HG02870 (cell line): ENCODE measurements at regions not wholly inside any gene's neighbourhood (a gene's known extent, or its start where the extent isn't known, plus 50 kb on each side); places are given as distances from the start of the nearest gene placed in this dataset.
"Not testable (repeated sequence)": the region's sequence is repeated elsewhere in the genome, so short reads cannot be mapped to it uniquely, and the experiment has no call there.

Source experiments
- ATAC-seq: cut with Tn5 transposase; IDR thresholded peaks from one replicate; pipeline ENCODE4 v1.9.1; 2021; ENCODE audit warnings: mild to moderate bottlenecking, moderate library complexity; ENCODE audit not compliant: unreplicated experiment

DNA sequence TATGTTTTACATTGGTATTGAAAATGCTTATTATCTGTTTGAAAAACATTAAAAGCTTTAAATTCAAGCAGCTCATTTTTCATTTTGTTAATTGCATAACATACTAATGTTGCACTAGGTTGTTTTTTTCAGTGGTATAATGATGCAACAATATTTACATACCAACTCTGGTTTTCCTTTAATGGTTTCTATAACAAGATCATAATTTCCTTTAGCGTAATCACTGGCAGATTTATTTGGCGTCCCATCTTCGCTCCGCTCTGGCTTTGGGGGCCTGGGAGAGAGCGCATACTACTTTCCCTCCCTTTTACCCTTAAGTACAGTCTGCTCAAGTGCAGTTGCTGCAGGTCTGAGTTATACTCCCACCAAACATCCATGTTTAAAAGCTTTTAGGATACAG lies 574.1 kb downstream of the PRKD1 start:
- ATAC-seq, result no peak

GRCh38 chr14:29354486-29354885 lies 573.2 kb downstream of the PRKD1 start:
- no peak for ATAC-seq

- no peak for ATAC-seq
These were observed 572.3 kb downstream of the PRKD1 start for GRCh38 chr14:29355331-29355730.

- no peak for ATAC-seq
These were observed 571.8 kb downstream of the PRKD1 start for GRCh38 chr14:29355846-29356245.

GRCh38 chr14:29360656-29361055 lies 567.0 kb downstream of the PRKD1 start:
- no peak for ATAC-seq

DNA sequence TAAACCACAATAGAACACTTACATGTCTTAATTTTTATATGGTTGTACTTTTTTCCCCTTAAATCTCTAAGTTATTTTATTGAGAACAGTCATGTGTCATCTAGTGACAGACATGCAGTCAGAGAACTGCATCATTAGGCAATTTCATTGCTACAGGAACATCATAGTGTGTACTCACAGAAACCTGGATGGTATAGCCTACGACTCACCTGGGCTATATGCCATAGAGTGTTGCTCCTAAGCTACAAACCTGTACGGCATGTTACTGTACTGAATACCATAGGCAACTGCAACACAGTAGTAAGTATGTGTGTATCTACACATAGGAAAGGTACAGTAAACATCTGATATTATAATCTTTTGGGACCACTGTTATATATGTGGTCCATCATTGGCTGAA lies 557.6 kb downstream of the PRKD1 start:
- no peak for ATAC-seq

GRCh38 chr14:29376237-29376636 lies 551.4 kb downstream of the PRKD1 start:
- no peak for ATAC-seq

DNA sequence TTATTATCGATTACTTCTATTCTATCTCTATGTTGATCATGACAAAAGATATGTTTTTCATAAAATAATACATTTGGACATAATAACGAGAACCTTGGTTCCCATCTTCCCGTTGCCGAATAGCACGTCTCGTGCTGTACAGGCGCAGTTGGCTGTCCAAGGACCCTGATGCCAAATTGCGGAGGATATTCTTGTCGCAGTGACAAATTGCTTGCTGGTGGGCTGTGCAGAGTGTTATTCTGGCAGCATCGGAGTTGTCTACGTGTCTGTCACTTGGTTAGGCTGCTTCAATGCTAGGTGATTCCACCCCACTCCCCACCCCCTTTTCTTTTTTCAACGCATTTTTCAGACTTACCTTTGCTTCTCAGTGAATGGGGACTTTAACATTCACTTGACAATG lies 546.8 kb downstream of the PRKD1 start:
- no peak for ATAC-seq

- ATAC-seq, result no peak
These were observed 539.1 kb downstream of the PRKD1 start for GRCh38 chr14:29388571-29388970.

DNA sequence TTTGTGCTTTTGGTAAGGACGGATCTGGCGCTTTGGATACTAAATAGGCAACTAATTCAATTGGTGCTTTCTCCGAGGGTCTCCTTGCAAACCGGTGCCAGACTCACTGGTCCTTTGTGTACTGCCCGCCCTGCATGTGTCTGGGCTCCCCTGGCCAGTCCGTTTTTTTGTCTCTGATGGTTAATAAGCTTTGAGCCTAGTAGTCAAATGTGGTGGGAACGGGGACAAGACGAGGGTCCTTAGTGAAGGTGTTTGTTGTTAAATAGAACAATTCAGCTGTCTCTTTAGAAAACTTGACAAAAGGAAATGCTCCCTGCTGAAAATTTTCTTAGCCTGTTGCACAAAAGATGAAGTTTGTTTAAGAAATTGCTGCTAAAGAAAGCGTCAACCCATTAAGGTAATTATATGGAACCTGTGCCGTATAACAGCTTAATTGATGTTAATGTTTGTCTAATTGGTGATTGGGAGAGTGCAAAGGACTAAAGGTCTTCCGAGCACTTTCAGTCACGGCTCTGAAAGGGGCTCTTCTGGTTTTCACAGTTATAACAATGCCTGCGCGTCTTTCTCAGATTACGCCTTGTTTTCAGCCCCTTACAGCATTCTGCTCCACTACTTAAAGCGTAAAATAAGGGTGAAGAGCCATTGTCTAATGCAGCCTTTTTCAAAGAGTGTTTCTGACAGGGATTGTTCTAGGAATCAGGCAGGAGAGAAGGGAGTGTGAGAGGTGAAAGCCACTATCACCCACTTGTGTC lies 537.4 kb downstream of the PRKD1 start:
- no peak for ATAC-seq

GRCh38 chr14:29391231-29391630 lies 536.4 kb downstream of the PRKD1 start:
- ATAC-seq, result no peak

DNA sequence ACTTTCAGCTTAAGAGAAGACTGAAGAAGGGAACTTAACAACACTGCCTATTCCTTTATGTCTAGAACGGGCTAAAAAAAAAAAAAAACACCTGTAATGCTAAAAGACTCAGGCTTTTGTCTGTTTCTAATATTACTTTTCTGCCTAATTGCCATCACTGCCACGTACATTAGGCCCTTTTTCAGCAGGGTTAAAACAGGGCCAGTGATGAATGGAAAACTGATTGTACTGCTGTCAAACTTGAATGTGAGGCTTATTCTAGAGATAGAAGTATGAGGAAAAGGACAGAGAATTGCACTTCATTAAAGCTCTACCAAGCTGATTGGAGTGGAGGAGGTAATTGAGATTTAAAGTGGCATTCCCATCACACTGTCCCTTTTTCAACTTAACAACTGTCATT lies 535.8 kb downstream of the PRKD1 start:
- no peak for ATAC-seq

DNA sequence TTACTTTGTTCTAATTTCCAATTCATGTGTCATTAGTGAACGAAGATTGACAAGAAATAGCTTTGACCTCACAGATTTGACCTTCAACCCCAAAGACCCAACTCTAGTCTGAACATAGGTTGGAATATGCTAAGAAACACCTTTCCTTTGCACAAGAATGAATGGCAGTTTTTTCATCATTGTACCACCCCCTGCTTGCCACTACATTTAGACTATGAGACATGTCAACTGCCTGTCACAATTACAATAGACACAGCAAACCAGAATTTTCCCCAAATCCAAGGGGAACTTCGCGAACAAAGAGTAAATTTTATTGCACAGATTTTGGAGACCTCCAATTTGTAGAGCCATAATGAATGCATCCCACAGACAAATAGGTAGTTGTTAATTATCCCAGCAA lies 535.4 kb downstream of the PRKD1 start:
- no peak for ATAC-seq

DNA sequence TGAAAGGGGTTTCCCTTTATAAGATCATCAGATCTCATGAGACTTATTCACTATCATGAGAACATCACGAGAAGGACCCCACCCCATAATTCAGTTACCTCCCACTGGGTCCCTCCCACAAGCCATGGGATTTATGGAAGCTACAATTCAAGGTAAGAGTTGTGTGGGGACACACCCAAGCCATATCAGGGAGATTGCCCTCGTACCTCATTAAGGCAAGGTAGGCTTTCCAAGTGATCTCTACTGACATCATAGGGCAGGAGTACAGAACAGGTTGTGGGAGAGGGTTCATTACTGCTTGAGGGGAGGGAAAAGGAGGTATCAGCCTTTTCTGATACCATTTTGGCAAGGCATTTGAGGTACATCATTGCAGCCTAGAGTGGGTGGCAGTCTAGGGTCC lies 524.6 kb downstream of the PRKD1 start:
- ATAC-seq, result no peak

GRCh38 chr14:29410581-29410980 lies 517.1 kb downstream of the PRKD1 start:
- ATAC-seq, result no peak

DNA sequence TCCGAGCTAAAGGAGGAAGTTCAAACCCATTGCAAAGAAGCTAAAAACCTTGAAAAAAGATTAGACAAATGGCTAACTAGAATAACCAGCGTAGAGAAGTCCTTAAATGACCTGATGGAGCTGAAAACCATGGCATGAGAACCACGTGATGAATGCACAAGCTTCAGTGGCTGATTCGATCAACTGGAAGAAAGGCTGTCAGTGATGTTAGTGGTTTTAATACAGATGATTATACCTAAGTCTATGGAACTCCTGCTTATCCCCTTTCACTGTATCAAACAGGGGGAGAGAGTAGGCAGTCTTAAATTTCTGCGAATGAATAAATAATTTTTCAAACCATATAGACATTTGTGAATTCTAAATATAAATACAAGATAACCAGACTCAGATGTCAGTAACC lies 512.7 kb downstream of the PRKD1 start:
- not testable (repeated sequence) for ATAC-seq

DNA sequence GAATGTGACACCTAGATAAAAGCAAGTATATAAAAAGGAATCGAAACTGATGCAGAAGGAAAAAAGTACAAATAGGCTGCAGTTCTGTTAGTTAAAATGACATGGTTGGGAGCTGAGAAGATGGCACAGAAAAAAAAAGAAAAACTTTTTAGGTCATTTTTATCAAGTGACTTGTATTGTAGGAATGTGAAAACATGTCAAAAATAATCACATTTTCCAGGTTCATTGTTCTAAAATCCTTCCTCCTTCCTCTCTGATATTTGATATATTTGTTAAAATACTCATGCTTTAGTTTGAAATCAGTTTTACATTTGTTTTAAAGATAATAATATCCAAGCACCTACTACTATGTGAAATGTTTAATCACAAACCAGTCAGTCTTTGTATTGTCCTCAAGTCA lies 507.9 kb downstream of the PRKD1 start:
- ATAC-seq, result no peak

- ATAC-seq, result no peak
These were observed 506.4 kb downstream of the PRKD1 start for GRCh38 chr14:29421156-29421728.

DNA sequence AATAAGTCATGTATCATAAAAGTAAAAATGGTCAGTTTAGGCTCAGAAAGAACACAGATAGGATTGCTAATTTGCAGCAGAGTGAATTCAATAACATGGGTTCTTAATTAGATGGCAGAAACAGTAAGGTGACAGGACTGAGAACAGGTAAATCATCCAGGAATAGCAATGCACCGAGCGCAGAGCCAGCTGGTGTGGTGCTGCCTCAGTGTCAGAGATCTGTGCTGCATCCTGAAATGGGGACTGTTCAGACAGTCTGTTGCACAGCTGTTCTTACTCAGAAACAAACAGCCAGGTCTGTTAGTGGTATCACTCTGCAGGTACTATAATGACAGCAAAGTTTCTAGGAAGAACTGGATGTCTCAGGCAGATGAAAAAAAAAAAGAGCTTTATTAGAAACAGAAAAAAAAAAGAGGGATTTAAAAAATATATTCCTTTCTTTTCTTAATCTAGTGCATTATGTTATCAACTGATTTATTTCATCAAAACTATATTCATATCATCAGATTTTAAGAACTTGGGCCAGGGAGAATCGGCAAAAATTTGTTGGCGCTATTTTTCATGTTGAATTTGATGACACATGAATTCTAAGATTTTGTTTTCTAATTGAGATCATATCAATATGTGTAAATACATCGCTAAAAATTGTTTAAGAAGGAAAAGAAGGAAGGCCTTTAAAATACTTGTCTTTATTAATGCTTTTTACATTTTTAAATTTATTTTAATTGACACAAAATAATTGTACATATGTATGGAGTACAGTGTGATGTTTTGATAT lies 501.8 kb downstream of the PRKD1 start:
- ATAC-seq, result no peak

DNA sequence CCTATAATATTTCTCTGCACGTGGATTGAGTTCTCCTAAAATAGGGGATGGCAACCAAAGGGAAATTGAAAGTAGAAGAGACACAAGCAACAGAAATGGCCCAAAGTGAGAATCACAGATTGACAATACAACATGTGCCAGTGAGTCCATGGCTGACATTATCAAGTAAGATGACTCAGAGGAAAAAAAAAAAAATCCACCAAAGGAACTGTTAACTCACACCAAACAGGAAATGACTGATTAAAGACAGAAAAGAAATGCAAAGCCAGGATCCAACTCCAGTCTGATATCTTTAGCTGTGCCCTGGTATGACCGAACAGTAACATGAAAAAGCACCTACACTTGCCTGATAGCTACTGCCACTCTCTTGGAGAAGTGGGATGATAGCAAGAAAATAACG lies 485.0 kb downstream of the PRKD1 start:
- ATAC-seq, result no peak

- no peak for ATAC-seq
These were observed 483.4 kb downstream of the PRKD1 start for GRCh38 chr14:29444216-29444615.

DNA sequence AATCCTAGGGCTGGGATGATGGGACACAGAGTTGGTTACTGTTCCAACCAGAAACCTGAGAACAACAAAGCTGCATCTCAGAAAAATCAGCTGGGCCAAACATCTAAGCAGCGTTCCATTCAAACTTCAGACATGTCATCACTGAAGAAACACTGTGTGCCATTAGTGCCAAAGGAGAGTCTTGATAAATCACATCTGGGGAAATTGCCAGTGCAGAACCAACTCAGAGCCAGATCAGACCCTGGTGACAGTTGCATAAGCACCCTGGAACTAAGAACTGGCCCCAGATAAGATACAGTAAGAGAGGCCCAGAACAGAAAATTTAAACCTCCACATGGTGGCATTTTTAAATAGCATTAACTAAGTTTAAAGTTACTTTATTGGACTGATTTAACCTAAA lies 482.8 kb downstream of the PRKD1 start:
- ATAC-seq, result no peak
